Neural progenitor cell (in vitro differentiated cells): ENCODE measurements at regions not wholly inside any gene's neighbourhood (a gene's known extent, or its start where the extent isn't known, plus 50 kb on each side); places are given as distances from the start of the nearest gene placed in this dataset.

Source experiments
- DNase-seq: peaks from one replicate; pipeline ENCODE4 v3.0.0-alpha.2; 2016; ENCODE audit warnings: low spot score
- H2AFZ ChIP-seq: fragments of 200-600 bp; sonication (generic); replicated peaks from 2 replicates; pipeline ENCODE4 v1.6.1; 2016; ENCODE audit warnings: antibody characterized with exemption
- H3F3A ChIP-seq: fragments of 200-600 bp; sonication (generic); 2 replicates; pipeline ENCODE4 v1.6.1; 2016; ENCODE audit warnings: antibody characterized with exemption, low read depth
- H3K27ac ChIP-seq: fragments of 200-600 bp; sonication (generic); 2 replicates; pipeline ENCODE4 v1.5.1; 2016; ENCODE audit warnings: mild to moderate bottlenecking
- H3K27me3 ChIP-seq: fragments of 200-600 bp; sonication (generic); 2 replicates; pipeline ENCODE4 v1.6.1; 2016; ENCODE audit warnings: mild to moderate bottlenecking, moderate library complexity
- H3K36me3 ChIP-seq: fragments of 200-600 bp; sonication (generic); 2 replicates; pipeline ENCODE4 v1.5.1; 2016
- H3K4me1 ChIP-seq: fragments of 200-600 bp; sonication (generic); 2 replicates; pipeline ENCODE4 v1.6.1; 2016; ENCODE audit warnings: mixed run types
- H3K4me2 ChIP-seq: fragments of 200-600 bp; sonication (generic); 2 replicates; pipeline ENCODE4 v1.6.1; 2016
- H3K4me3 ChIP-seq: fragments of 200-600 bp; sonication (generic); 2 replicates; pipeline ENCODE4 v1.5.1; 2016
- H3K79me2 ChIP-seq: fragments of 200-600 bp; sonication (generic); 2 replicates; pipeline ENCODE4 v1.6.1; 2016; ENCODE audit warnings: low read depth
- H3K9ac ChIP-seq: fragments of 200-600 bp; sonication (generic); 2 replicates; pipeline ENCODE4 v1.6.1; 2016
- H3K9me3 ChIP-seq: fragments of 200-600 bp; sonication (generic); 2 replicates; pipeline ENCODE4 v1.5.1; 2016; ENCODE audit warnings: low read depth
- H4K20me1 ChIP-seq: fragments of 200-600 bp; sonication (generic); 2 replicates; pipeline ENCODE4 v1.6.1; 2016; ENCODE audit warnings: low read depth
- H3K27ac Mint-ChIP-seq: 3 replicates; pipeline ENCODE4 v1.8.0; 2021; ENCODE audit warnings: mixed read lengths
- H3K27me3 Mint-ChIP-seq: 2 replicates; pipeline ENCODE4 v1.8.0; 2022; ENCODE audit warnings: low read depth, mild to moderate bottlenecking, inconsistent platforms, moderate library complexity, mixed read lengths; ENCODE audit not compliant: insufficient read depth
- H3K36me3 Mint-ChIP-seq: 3 replicates; pipeline ENCODE4 v1.8.0; 2021; ENCODE audit warnings: mixed read lengths
- H3K4me1 Mint-ChIP-seq: 3 replicates; pipeline ENCODE4 v1.8.0; 2021; ENCODE audit warnings: mixed read lengths
- H3K4me3 Mint-ChIP-seq: 3 replicates; pipeline ENCODE4 v1.8.0; 2021; ENCODE audit warnings: mild to moderate bottlenecking, moderate library complexity, mixed read lengths
- H3K9me3 Mint-ChIP-seq: 3 replicates; pipeline ENCODE4 v1.8.0; 2020; ENCODE audit warnings: mixed read lengths
- CTCF ChIP-seq: fragments of 200-600 bp; sonication (generic); IDR thresholded peaks from 2 replicates; pipeline ENCODE4 v1.5.1; 2017; ENCODE audit warnings: antibody characterized with exemption, mild to moderate bottlenecking
- EZH2 ChIP-seq: fragments of 200-600 bp; sonication (generic); IDR thresholded peaks from 2 replicates; pipeline ENCODE4 v1.6.1; 2017; ENCODE audit warnings: antibody characterized with exemption, mild to moderate bottlenecking, moderate library complexity
- EZH2phosphoT487 ChIP-seq: fragments of 200-600 bp; sonication (generic); IDR thresholded peaks from 2 replicates; pipeline ENCODE4 v1.6.1; 2017; ENCODE audit warnings: antibody characterized with exemption

- peaks cover 42% of the 10 kb centered on the region for H3K4me1 Mint-ChIP-seq
- Histone ChIP-seq H3K9me3 (no peaks in the 10 kb centered on the region), H3K9ac (no peak overlapping the region), H3K4me1 (peaks cover 34% of the 10 kb centered on the region), H3K4me2 (peak overlapping the region; percentile 61), H3K79me2 (no peaks in the 10 kb centered on the region), H3K27ac (peak overlapping the region; percentile 82), H3F3A (peaks cover 20% of the 10 kb centered on the region), H3K36me3 (no peaks in the 10 kb centered on the region), H3K27me3 (no peaks in the 10 kb centered on the region), H2AFZ (peak overlapping the region; percentile 82), H4K20me1 (no peaks in the 10 kb centered on the region), H3K4me3 (peak overlapping the region; percentile 10)
- no peak overlapping the region for H3K4me3 Mint-ChIP-seq
- H3K27ac Mint-ChIP-seq, result peak overlapping the region; percentile 82
- peaks cover 11% of the 10 kb centered on the region for H3K27me3 Mint-ChIP-seq
- TF ChIP-seq EZH2phosphoT487 (no peak), EZH2 (no peak), CTCF (no peak)
- no peaks in the 10 kb centered on the region for H3K9me3 Mint-ChIP-seq
- no peaks in the 10 kb centered on the region for H3K36me3 Mint-ChIP-seq
- peak; percentile 87 for DNase-seq
These were observed 427.7 kb downstream of the CDK5RAP2 start for GRCh38 chr9:120152295-120152694.

GRCh38 chr9:120151806-120152205 is 428.2 kb downstream of the CDK5RAP2 start:
- TF ChIP-seq CTCF (no peak), EZH2 (no peak), EZH2phosphoT487 (no peak)
- Histone ChIP-seq H4K20me1 (no peaks in the 10 kb centered on the region), H3K79me2 (no peaks in the 10 kb centered on the region), H3F3A (peaks cover 20% of the 10 kb centered on the region), H2AFZ (peak overlapping the region; percentile 82), H3K27ac (peak overlapping the region; percentile 82), H3K4me1 (peaks cover 31% of the 10 kb centered on the region), H3K9ac (no peak overlapping the region), H3K36me3 (no peaks in the 10 kb centered on the region), H3K4me2 (peak overlapping the region; percentile 61), H3K27me3 (no peaks in the 10 kb centered on the region), H3K4me3 (peak overlapping the region; percentile 10), H3K9me3 (no peaks in the 10 kb centered on the region)
- H3K27ac Mint-ChIP-seq, result peak overlapping the region; percentile 82
- no peaks in the 10 kb centered on the region for H3K9me3 Mint-ChIP-seq
- DNase-seq, result peak; percentile 63
- no peaks in the 10 kb centered on the region for H3K36me3 Mint-ChIP-seq
- H3K4me3 Mint-ChIP-seq, result peak overlapping the region; percentile 44
- H3K27me3 Mint-ChIP-seq, result peaks cover 11% of the 10 kb centered on the region
- H3K4me1 Mint-ChIP-seq, result peaks cover 38% of the 10 kb centered on the region

GRCh38 chr9:120151149-120151548 is 428.8 kb downstream of the CDK5RAP2 start:
- no peak for DNase-seq
- Histone ChIP-seq H3K27ac (peak overlapping the region; percentile 82), H3K9me3 (no peaks in the 10 kb centered on the region), H3K9ac (no peak overlapping the region), H3K4me2 (peak overlapping the region; percentile 61), H2AFZ (peak overlapping the region; percentile 82), H3K4me1 (peaks cover 26% of the 10 kb centered on the region), H3K79me2 (no peaks in the 10 kb centered on the region), H4K20me1 (no peaks in the 10 kb centered on the region), H3F3A (peaks cover 20% of the 10 kb centered on the region), H3K4me3 (no peak overlapping the region), H3K36me3 (no peaks in the 10 kb centered on the region), H3K27me3 (no peaks in the 10 kb centered on the region)
- Mint-ChIP-seq H3K27ac (peak overlapping the region; percentile 82), H3K9me3 (no peaks in the 10 kb centered on the region), H3K36me3 (no peaks in the 10 kb centered on the region), H3K4me3 (peak overlapping the region; percentile 27), H3K27me3 (peaks cover 11% of the 10 kb centered on the region), H3K4me1 (peaks cover 35% of the 10 kb centered on the region)
- no peak for TF ChIP-seq CTCF
